ENCODE measurements at regions not wholly inside any gene's neighbourhood (a gene's known extent, or its start where the extent isn't known, plus 50 kb on each side); places are given as distances from the start of the nearest gene placed in this dataset.
A peak's percentile ranks its signal among the peaks of the same experiment; 100 is the strongest.
"Not testable (repeated sequence)": the region's sequence is repeated elsewhere in the genome, so short reads cannot be mapped to it uniquely, and the experiment has no call there.

DNA sequence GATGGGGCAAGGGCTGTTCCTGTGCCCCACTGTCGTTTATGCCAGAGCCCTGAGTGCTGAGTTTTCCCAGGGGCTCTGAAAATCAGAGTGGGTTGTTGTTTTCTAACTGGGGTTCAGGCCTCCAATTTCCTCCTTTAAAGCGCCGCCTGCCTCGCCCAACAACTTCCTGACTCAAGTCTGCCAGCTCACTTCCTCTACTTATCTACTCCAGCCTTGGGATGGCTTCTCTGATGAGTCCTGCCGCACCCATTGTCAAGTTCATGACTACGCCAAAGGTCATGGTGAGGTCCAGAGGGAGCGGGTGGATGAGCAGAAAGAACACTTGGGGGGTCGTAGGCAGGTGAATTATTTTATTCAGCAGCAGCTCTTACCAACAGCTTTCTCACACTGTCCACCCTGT is 104.7 kb downstream of the UTP18 start:
- Histone ChIP-seq H3K27me3 (no peaks in the 10 kb centered on the region), H3K4me3 (no peak overlapping the region), H3K9me3 (no peaks in the 10 kb centered on the region), H3K4me1 (no peaks in the 10 kb centered on the region), H3K27ac (no peak overlapping the region), H3K36me3 (no peaks in the 10 kb centered on the region)
- no peak for ATAC-seq
- in situ Hi-C loops (cut with MboI; ENCODE audit: low sequenced_read_pairs in 4 of 4) (no loop called here), intact Hi-C loops (cut with DNase I; ENCODE audit: low total_unique reads) (no loop called here)
- TF ChIP-seq, protein P1, sequence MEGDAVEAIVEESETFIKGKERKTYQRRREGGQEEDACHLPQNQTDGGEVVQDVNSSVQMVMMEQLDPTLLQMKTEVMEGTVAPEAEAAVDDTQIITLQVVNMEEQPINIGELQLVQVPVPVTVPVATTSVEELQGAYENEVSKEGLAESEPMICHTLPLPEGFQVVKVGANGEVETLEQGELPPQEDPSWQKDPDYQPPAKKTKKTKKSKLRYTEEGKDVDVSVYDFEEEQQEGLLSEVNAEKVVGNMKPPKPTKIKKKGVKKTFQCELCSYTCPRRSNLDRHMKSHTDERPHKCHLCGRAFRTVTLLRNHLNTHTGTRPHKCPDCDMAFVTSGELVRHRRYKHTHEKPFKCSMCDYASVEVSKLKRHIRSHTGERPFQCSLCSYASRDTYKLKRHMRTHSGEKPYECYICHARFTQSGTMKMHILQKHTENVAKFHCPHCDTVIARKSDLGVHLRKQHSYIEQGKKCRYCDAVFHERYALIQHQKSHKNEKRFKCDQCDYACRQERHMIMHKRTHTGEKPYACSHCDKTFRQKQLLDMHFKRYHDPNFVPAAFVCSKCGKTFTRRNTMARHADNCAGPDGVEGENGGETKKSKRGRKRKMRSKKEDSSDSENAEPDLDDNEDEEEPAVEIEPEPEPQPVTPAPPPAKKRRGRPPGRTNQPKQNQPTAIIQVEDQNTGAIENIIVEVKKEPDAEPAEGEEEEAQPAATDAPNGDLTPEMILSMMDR (IDR thresholded peaks at IDR 0.05 in 4 of 5, conservative IDR thresholded peaks at IDR 0.05 in 1 of 5), result no peak
- no peak for DNase-seq

DNA sequence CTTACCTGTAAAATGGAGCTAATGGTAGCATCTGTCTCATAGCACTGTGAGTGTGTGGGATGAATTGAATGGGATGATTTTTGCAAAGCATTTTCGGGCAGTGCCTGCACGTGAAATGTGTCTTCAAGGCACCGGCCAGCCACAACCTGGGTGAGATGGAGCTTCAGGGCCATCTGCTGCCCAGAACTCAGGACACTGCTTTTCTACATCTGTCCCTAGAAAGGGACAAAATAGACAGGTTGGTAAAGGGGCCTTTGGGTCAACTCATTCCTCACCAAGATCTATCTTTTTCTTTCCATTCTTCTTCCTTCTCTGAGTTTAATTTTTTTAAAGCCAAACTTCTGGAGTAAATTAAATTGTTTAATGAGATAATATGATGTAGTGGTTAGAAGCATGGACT is 106.5 kb downstream of the UTP18 start:
- in situ Hi-C loops (cut with MboI; ENCODE audit: low sequenced_read_pairs in 4 of 4), result no loop called here
- Histone ChIP-seq H3K9me3 (no peaks in the 10 kb centered on the region), H3K4me3 (no peak overlapping the region), H3K27me3 (no peaks in the 10 kb centered on the region), H3K36me3 (no peaks in the 10 kb centered on the region), H3K27ac (no peak overlapping the region), H3K4me1 (no peaks in the 10 kb centered on the region)
- ATAC-seq (no peak), DNase-seq (no peak)
- TF ChIP-seq, protein P1 (IDR thresholded peaks at IDR 0.05 in 4 of 5, conservative IDR thresholded peaks at IDR 0.05 in 1 of 5), result no peak
- TF ChIP-seq POLR2A (IDR thresholded peaks at IDR 0.05), result no peak
- intact Hi-C loops (cut with DNase I; ENCODE audit: low total_unique reads), result no loop called here

DNA sequence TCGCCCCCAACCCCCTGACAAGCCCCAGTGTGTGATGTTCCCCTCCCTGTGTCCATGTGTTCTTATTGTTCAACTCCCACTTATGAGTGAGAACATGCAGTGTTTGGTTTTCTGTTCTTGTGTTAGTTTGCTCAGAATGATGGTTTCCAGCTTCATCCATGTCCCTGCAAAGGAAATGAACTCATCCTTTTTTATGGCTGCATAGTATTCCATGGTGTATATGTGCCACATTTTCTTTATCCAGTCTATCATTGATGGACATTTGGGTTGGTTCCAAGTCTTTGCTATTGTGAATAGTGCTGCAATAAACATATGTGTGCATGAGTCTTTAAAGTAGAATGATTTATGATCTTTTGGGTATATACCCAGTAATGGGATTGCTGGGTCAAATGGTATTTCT is 107.5 kb downstream of the UTP18 start:
- H3K9me3 ChIP-seq; H3K27ac ChIP-seq; H3K27me3 ChIP-seq; H3K36me3 ChIP-seq; H3K4me1 ChIP-seq; ATAC-seq; H3K4me3 ChIP-seq; intact Hi-C loops (cut with DNase I; ENCODE audit: low total_unique reads); in situ Hi-C loops (cut with MboI; ENCODE audit: low sequenced_read_pairs in 4 of 4); DNase-seq: not testable (repeated sequence)

DNA sequence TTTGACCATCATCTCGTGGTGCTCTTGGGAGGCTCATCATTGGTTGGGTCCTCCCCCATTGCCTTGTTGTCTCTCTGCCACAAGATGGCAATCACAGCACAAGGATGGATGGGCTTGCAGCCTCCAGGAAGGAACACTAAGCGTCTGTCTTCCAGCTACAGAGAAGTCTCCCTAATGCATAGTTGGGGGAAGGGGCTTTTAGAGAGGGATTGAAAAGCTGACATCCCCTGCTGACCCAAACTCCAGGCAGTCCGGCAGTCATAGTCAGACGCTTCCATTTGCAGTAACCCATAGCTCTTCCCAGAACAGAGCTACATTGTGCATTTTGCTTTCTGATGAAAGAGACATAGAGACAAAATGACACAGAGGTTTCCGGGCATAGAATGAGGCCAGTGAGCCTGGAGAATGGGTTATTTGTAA is 111.4 kb downstream of the UTP18 start:
- no peaks in the 10 kb centered on the region for H3K9me3 ChIP-seq
- TF ChIP-seq, protein P1 (IDR thresholded peaks at IDR 0.05 in 4 of 5, conservative IDR thresholded peaks at IDR 0.05 in 1 of 5), result peak in 1 of 5 experiments; percentile 19
- no peak for TF ChIP-seq POLR2A (IDR thresholded peaks at IDR 0.05)
- in situ Hi-C loops (cut with MboI; ENCODE audit: low sequenced_read_pairs in 4 of 4), result no loop called here

DNA sequence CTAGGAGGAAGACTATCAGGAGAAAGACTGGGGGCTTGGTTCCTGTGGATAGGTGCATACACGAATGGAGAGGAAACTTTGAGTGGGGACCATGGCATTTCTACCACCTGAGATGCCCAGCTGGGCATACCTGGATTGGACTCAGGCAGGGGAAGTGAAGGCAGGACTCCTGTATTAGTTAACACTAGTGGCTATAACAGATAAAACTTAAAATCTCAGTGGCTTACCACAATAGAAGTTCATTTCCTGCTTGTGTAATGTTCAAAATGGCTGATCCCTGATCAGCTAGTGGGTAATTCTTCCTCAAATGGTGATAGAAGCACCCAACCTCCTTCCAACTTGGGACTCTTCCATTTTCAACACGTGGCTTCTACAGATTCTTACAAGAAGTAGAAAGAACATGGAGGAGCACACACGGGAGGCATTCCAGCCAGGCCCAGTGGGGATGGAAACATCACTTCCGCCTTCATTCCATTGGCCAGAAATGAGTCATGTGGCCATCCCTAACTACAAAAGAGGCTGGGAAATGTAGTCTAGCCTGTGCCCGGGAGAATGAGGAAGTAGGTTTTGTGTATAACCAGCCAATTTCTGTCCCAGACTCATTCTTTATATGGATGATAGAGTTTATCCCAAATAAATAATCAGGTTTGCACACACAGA is 112.1 kb downstream of the UTP18 start:
- no peak for TF ChIP-seq POLR2A (IDR thresholded peaks at IDR 0.05)
- TF ChIP-seq, protein P1 (IDR thresholded peaks at IDR 0.05 in 4 of 5, conservative IDR thresholded peaks at IDR 0.05 in 1 of 5), result no peak
- in situ Hi-C loops (cut with MboI; ENCODE audit: low sequenced_read_pairs in 4 of 4) (no loop called here), intact Hi-C loops (cut with DNase I; ENCODE audit: low total_unique reads) (no loop called here)
- no peaks in the 10 kb centered on the region for H3K9me3 ChIP-seq
- no peak overlapping the region for H3K27ac ChIP-seq
- ATAC-seq (no peak), DNase-seq (peak; percentile 10 to 16)
- H3K36me3 ChIP-seq, result no peaks in the 10 kb centered on the region
- H3K27me3 ChIP-seq, result no peaks in the 10 kb centered on the region
- no peaks in the 10 kb centered on the region for H3K4me1 ChIP-seq
- H3K4me3 ChIP-seq, result no peak overlapping the region

More for the DNA sequence above, 111.4 kb downstream of the UTP18 start:
- intact Hi-C loops (cut with DNase I; ENCODE audit: low total_unique reads), result no loop called here
- Histone ChIP-seq H3K4me1 (no peaks in the 10 kb centered on the region), H3K27ac (no peak overlapping the region), H3K27me3 (no peaks in the 10 kb centered on the region), H3K36me3 (no peaks in the 10 kb centered on the region), H3K4me3 (no peak overlapping the region)
- DNase-seq (no peak), ATAC-seq (no peak)
